CD4-positive, alpha-beta T cell treated with Interferon alpha-2 for 1 hour (primary cell): ENCODE measurements at regions not wholly inside any gene's neighbourhood (a gene's known extent, or its start where the extent isn't known, plus 50 kb on each side); places are given as distances from the start of the nearest gene placed in this dataset.

ENCODE experiments used
- DNase-seq, 2 donors: peaks; one replicate each; pipeline ENCODE4 v3.0.0-alpha.2; 2020 to 2022

DNA sequence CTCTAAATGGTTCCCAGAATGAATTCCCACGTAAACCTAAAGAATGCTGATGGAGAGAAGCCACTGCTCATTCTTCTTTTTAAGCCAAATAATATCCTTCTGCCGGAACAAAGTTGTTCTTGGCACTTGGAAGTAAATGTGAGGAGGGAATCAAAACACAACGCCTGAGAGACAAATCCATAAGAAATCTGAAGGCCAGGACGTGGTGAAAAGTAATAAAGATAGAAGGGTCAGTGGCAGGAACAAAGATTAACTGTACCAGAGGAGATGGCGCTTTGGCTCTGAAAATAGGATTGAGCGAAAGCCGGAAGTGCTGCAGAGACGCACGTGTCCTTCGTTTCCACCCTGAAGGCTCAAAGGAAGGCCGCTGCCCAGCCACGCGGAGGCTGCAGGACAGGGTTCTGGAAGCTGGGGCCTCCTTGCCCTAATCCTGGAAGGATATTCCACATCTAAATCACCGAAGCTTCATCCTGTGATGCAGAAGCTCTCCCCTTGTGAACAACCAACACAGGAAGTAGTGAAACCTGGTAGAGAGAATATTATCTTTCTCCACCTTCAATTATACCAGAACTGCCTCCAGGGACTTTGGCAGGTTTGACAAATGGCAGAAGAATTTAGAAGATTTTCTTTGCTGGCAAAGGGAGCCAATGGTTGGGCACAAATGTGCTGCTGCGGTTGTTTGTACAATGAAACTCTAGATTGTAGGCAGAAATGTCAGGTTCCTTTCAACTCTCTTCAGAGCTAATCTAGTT is 214.6 kb upstream of the SERP2 start:
- no peak for DNase-seq

DNA sequence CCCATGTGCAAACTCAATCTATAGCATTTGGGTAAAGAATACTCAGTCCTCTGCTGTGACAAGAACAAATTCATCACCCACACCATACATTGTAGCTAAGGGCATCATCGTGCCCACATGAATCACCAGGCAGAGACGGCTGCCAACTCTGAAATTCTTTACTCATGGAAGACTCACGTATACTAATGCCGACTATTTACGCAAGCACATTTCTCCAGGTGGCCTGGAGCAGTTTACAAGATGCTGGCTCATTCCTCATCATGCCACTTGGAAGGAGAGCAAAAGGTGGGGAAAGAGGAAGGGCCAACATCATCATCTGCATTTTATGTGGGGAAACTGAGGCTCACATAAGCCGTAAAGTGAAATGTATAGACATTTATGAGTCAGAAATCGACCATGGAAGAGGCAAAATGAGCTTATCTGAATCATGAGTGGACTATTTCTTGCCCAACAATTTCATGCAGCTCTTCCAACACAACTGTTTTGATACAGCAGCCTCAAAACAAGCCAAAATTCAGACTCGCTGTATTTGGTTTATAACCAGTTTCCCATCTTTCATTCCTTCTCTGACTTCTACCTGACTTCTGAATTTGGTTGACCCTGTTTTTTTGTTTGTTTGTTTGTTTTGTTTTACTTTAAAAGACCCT is 213.9 kb upstream of the SERP2 start:
- DNase-seq = no peak

- DNase-seq = no peak
These were observed 212.9 kb upstream of the SERP2 start for GRCh38 chr13:44160591-44161191.

DNA sequence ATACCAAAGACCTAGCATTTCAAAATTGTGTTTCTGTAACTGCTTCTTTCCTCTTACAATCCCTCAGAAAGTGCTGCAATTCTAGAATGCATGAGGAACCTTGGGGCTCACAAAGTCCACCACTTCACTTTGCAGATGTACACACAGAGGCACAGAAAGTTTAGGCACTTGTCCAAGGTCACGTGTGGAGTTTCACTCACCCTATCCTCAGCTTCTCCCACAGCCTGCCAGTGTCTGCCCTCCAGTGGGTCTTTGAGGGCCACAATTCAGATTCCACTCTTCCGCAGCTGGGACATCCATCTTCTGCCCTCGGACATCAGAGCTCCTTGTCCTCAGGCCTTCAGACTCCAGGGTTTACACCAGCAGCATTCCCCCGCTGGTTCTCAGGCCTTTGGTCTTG is 210.5 kb upstream of the SERP2 start:
- DNase-seq = no peak

GRCh38 chr13:44165221-44165888 is 208.3 kb upstream of the SERP2 start:
- no peak for DNase-seq

GRCh38 chr13:44165889-44166496 is 207.6 kb upstream of the SERP2 start:
- no peak for DNase-seq

DNA sequence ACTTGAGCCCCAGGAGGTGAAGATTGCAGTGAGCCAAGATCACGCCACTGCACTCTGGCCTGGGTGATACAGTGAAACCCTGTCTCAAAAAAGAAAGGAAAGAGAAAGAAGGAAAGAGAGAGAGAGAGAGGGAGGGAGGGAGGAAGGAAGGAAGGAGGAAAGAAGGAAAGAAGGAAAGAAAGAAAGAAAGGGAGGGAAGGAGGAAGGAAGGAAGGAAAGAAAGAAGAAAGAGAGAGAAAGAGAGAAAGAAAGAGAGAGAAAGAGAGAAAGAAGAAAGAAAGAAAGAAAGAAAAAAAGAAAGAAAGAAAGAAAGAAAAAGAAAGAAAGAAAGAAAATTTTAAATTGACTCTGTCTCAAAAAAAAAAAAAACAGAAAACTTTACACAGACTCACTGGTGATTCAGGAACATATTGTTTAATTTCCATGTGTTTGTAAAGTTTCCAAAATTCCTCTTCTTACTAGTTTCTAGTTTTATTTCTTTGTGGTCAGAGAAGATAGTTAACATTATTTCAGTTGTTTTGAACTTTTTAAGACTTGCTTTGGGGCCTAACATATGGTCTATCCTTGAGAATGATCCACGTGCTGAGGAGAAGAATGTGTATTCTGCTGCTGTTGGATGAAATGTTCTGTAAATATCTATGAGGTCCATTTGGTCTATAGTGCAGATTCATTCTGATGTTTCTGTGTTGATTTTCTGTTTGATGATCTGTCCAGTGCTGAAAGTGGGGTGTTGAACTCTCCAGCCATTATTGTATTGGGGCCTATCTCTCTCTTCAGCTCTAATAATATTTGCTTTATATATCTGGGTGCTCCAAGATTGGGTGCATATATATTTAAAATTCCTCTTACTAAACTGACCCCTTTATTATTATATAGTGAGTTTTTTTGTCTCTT is 204.4 kb upstream of the SERP2 start:
- no peak for DNase-seq

DNA sequence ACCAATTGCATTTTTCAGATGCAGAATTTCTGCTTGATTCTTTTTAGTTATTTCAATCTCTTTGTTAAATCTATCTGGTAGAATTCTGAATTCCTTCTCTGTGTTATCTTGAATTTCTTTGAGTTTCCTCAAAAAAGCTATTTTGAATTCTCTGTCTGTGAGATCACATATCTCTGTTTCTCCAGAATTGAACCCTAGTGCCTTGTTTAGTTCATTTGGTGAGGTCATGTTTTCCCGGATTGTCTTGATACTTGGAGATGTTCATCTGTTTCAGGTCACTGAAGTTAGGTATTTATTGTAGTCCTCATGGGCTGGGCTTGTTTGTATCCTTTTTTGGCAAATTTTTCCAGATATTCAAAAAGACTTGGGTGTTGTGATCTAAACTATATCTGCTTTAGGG is 202.9 kb upstream of the SERP2 start:
- no peak for DNase-seq

DNA sequence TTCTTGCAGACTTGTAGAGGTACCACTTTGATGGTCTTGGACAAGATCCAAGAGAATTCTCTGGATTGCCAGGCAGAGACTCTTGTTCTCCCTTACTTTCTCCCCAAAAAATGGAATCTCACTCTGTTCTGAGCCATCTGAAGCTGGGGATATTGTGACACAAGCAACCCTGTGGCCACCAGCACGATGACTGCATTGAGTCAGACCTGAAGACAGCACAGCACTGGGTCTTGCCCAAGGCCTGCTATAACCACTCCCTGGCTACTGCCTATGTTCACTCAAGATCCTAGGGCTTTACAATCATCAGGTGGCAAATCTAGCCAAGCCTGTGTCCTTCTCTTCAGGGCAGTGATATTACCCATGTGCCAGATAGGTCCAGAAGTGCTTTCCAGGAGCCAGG is 202.5 kb upstream of the SERP2 start:
- DNase-seq = no peak

GRCh38 chr13:44171861-44172260 is 201.8 kb upstream of the SERP2 start:
- DNase-seq = no peak

- no peak for DNase-seq
These were observed 201.3 kb upstream of the SERP2 start for GRCh38 chr13:44172281-44172810.

DNA sequence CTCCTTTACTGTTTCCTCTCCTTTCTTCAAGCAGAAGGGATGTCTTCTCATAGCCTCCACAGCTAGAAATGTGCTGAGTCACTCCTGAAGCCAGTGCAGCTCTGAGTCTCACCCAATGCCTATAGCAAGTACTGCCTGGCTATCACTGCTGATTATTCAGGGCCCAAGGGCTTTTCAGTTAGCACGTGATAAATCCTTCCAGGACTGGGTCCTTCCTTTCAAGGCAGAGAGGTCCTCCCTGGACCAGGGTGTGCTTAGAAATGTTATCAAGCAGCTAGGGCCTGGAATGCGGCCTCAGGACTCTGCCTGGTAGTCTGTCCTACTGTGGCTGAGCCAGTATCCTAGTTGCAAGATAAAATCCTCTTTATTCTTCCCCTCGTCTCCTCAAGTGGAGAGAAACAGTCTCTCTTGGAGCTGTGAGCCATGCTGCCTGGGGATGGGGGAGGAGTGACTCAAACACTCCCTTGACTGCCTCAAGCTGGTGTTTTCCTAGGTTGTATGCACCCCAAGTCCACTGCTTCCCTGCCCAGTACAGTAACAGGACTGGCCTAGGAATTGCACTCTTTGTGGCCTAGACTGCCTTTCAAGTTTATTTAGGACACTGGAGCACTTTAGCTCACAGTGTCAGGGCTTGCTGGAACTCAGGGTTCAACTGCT is 198.7 kb upstream of the SERP2 start:
- no peak for DNase-seq

DNA sequence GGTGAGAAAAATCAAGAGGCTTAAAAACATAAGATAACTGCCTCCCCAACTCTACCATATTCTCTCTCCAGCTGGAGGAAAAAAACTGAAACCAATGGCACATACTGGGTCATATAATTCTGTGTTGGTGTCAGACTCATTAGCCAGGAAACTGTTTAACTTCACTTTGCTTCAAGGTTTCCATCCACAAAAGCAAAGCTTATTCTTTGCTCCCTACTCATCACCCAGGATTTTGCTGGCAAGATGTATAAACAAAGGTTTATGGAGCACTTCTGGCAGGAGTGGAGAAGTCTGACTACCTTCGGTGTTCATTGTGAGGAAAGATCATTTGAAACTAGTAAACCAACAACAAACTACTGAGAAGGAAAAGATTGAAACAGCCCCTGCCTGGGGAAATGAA is 197.5 kb upstream of the SERP2 start:
- no peak for DNase-seq

DNA sequence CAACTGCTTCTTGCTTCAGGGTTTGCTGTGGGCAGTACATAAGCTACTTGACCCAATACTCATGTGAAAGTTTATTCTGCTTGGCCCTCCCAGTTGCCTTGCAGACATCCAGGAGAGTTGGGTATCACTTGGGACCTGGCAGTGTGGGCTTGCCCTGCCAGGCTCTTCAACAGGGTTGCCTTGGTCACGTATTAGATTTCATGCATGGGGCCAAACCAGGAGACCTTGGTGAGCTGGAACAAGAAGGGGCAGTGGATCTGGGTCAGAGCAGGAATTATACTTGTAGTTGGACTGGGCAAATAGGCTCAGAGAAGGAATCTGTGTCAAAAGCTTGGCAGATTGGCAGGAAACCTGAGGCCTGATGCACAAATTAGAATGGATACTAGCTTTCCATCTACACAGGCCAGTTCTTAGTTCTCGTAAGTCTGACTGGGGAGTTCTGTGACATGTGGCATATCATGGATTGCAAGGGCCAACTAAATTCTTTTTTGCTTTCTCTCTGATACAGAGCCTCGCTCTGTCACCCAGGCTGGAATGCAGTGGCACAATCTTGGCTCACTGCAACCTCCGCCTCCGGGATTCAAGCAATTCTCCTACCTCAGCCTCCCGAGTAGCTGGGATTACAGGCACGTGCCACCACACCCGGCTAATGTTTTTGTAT is 192.6 kb upstream of the SERP2 start:
- no peak for DNase-seq

DNA sequence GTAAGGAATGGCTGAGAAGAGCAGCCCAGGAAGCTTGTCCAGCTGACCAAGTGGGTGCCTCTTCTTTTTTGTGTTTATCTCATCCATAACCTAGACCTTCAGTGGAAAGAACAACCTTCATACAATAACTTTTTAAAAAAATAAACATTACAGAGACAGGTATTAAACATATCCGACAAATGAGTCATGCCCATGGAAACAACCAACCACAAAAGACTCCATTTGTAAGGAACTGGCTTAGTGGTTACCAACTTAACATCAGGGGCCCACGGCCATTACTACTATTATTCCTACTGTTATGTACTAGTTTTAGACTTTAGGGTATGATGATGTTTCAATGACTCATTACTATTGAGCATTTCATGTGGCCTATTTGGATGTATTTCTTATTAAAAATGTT is 191.7 kb upstream of the SERP2 start:
- DNase-seq = no peak

DNA sequence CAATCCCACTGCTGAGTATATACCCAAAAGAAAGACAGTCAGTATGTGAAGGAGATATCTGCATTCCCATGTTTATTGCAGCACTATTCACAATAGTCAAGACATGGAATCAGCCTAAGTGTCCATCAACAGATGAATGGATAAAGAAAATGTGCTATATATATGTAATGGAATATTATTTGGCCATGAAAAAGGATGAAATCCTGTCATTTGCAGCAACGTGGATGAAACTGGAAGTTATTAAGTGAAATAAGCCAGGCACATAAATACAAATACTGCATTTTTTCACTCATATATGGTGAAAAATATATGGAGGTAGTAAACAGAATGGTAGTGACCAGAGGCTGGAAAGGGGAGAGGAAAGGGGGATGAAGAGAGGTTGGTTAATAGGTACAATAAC is 188.9 kb upstream of the SERP2 start:
- DNase-seq = no peak

DNA sequence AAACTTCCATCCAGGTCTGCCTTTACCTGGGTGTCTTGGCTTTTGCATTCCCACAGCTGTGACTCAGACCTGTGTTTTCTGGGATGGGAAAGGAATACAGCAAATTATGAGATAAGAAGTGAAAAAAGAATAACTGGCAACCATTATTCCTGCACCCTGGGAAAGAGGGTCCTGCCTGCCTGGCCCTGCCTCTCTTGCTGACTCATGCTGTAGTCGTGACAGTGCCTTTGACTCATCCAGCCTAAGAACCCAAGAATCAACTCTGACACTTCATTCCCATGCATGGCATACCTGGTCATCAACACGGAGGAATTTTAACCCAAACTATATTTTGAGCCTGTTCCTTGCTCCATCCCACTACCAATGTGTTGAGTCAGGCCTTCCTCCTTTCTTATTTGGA is 185.4 kb upstream of the SERP2 start:
- DNase-seq = no peak

DNA sequence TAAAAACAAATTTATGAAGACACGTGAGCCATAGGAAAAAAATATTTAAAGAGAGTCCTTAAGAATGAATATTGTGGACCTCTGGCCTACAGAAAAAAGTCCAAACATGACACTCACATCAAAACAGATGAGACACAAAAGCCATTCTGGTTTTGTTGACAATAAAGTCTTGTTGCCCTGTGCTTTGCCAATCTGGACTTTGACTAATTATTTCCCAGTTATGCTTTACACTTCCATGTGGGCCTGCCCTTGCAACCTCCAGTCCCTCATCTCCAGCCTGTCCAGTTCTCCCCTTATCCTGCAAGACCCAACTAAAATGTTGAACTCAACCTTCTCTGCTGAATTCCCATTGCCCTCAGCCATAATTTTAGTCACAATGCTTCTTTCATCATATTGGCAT is 184.5 kb upstream of the SERP2 start:
- DNase-seq = no peak

- no peak for DNase-seq
These were observed 182.5 kb upstream of the SERP2 start for GRCh38 chr13:44191103-44191502.

GRCh38 chr13:44191504-44192171 is 182.0 kb upstream of the SERP2 start:
- DNase-seq = peak; percentile 38 to 63
